HG02885 (cell line): ENCODE measurements at regions not wholly inside any gene's neighbourhood (a gene's known extent, or its start where the extent isn't known, plus 50 kb on each side); places are given as distances from the start of the nearest gene placed in this dataset.
"Not testable (repeated sequence)": the region's sequence is repeated elsewhere in the genome, so short reads cannot be mapped to it uniquely, and the experiment has no call there.

Experiments used
- ATAC-seq: cut with Tn5 transposase; IDR thresholded peaks from one replicate; pipeline ENCODE4 v1.9.1; 2021; ENCODE audit warnings: mild to moderate bottlenecking; ENCODE audit not compliant: unreplicated experiment, poor library complexity

GRCh38 chr6:145547594-145548335 is 187.6 kb downstream of the EPM2A start:
- no peak for ATAC-seq

GRCh38 chr6:145548933-145549648 is 186.2 kb downstream of the EPM2A start:
- ATAC-seq = no peak

- ATAC-seq = no peak
Observed at GRCh38 chr6:145551164-145551563, 184.2 kb downstream of the EPM2A start.

- ATAC-seq = no peak
Observed at GRCh38 chr6:145555084-145555483, 180.2 kb downstream of the EPM2A start.

GRCh38 chr6:145557474-145557873 is 177.8 kb downstream of the EPM2A start:
- ATAC-seq = no peak

GRCh38 chr6:145559836-145560235 is 175.5 kb downstream of the EPM2A start:
- ATAC-seq = no peak

- no peak for ATAC-seq
Observed at GRCh38 chr6:145561095-145562072, 173.9 kb downstream of the EPM2A start.

- ATAC-seq = no peak
Observed at GRCh38 chr6:145562771-145563615, 172.3 kb downstream of the EPM2A start.

GRCh38 chr6:145564553-145564952 is 170.8 kb downstream of the EPM2A start:
- ATAC-seq = no peak

- no peak for ATAC-seq
Observed at GRCh38 chr6:145567684-145568252, 167.6 kb downstream of the EPM2A start.

GRCh38 chr6:145569140-145569539 is 166.2 kb downstream of the EPM2A start:
- no peak for ATAC-seq

- not testable (repeated sequence) for ATAC-seq
Observed at GRCh38 chr6:145570336-145570735, 165.0 kb downstream of the EPM2A start.

- ATAC-seq = not testable (repeated sequence)
Observed at GRCh38 chr6:145574269-145574668, 161.1 kb downstream of the EPM2A start.
